ENCODE measurements at regions not wholly inside any gene's neighbourhood (a gene's known extent, or its start where the extent isn't known, plus 50 kb on each side); places are given as distances from the start of the nearest gene placed in this dataset.
A peak's percentile ranks its signal among the peaks of the same experiment; 100 is the strongest.
"Not testable (repeated sequence)": the region's sequence is repeated elsewhere in the genome, so short reads cannot be mapped to it uniquely, and the experiment has no call there.

- FAIRE-seq = no peak
- DNase-seq (ENCODE audit: insufficient read length, low spot score) = no peak
These were observed 764.2 kb downstream of the NTRK3 start for GRCh38 chr15:87492321-87492720.

GRCh38 chr15:87490666-87491065 is 765.9 kb downstream of the NTRK3 start:
- FAIRE-seq (no peak), DNase-seq (ENCODE audit: insufficient read length, low spot score) (no peak)

DNA sequence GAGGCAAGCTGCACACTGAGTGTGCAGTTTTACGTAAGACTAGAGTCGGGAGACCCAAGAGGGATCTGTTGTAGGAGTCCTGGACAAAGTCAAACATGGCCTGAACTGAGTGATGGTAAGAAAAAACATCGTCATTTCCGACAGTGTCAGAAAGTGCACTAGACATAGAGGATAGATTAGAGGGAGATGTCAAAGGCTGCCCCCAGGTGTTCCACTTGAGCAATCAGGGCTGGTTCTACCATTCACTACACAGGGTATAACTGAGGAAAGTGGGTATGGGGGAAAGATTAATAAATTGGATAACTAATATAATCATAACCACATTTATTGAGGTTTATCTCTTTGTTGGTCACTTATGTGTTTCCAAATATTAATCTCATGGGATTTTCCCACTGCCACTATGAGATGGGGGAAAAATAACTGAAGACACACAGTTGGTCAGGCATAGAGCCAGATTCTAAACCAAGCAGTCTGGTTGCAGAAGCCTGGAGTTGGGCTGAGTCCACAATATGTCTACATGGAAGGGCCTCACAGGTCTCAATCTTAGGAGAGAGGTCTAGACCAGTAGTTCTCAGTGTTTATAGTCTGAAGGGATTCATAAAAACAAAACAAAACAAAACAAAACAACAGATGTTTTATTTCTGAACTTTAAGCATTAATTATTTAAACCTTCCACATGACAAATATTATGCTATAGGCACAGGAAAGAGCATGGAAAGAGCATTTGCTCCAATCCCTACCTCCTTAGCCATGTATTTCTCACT is 766.5 kb downstream of the NTRK3 start:
- no peak for FAIRE-seq

DNA sequence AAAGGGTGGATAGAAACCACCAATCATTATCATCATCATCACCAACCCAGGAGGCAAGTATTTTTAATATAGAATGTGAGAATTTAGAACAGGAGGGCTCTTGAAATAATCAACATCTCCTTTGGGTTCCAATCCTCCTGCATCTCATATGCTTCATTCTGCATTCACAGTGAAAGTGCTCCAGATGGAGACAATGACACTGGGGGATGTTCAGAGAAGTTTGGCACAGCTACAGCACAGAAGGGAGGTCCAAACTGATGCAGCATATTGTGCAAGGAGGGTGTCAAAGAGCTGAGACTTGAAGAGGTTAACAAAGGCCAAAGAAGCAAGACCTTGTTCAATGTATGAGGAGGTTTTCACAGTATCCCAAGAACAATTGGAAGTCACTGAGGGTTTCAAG is 767.1 kb downstream of the NTRK3 start:
- FAIRE-seq (no peak), DNase-seq (ENCODE audit: insufficient read length, low spot score) (no peak)

More for the DNA sequence above, 766.5 kb downstream of the NTRK3 start:
- DNase-seq (ENCODE audit: insufficient read length, low spot score) = no peak

DNA sequence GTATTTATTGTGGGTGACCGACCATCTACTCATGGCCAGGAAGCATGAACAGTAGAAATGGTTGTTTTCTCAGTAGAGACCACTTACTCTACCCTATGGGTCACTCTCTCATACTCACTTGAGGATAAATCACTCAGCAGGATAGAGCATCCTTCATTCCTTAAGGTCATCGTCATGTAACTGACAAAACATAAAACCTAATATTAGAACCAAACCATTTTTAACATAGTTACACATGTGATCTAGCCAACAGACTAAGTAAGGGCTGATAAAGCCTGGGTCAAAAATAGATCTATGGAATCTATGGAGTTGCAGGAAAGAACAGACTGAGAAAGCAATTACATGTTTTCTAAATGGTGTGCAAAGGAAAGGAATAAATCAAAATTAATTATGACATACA is 769.1 kb downstream of the NTRK3 start:
- no peak for FAIRE-seq

GRCh38 chr15:87483468-87483867 is 773.1 kb downstream of the NTRK3 start:
- FAIRE-seq = no peak

More for the DNA sequence above, 769.1 kb downstream of the NTRK3 start:
- no peak for DNase-seq (ENCODE audit: insufficient read length, low spot score)

DNA sequence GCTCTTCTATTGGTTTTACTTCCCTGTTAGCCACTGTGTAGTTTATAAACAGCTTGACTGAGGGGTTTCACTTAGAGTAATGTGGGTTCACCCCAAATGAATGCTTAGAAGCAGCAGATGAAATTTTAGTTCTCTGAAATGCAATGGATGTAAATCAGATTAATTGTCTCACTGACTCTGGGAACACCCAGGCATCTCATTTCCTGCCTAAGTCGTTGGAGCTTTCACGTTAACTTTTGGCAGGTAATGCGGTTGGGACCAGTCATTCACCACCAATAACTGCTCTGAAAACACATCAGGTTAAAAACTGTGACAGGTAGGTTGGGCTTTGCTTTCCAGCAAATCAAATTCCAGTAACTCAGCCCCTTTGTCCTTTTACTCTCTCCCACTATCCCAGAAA is 775.4 kb downstream of the NTRK3 start:
- FAIRE-seq = no peak
- DNase-seq (ENCODE audit: insufficient read length, low spot score) = no peak

More at GRCh38 chr15:87483468-87483867, 773.1 kb downstream of the NTRK3 start:
- DNase-seq (ENCODE audit: insufficient read length, low spot score) = no peak

GRCh38 chr15:87478687-87479072 is 777.9 kb downstream of the NTRK3 start:
- FAIRE-seq (no peak), DNase-seq (ENCODE audit: insufficient read length, low spot score) (no peak)

- FAIRE-seq (no peak), DNase-seq (ENCODE audit: insufficient read length, low spot score) (peak; percentile 10)
These were observed 778.5 kb downstream of the NTRK3 start for GRCh38 chr15:87477737-87478686.

- FAIRE-seq = no peak
- DNase-seq (ENCODE audit: insufficient read length, low spot score) = no peak
These were observed 779.5 kb downstream of the NTRK3 start for GRCh38 chr15:87477026-87477425.

DNA sequence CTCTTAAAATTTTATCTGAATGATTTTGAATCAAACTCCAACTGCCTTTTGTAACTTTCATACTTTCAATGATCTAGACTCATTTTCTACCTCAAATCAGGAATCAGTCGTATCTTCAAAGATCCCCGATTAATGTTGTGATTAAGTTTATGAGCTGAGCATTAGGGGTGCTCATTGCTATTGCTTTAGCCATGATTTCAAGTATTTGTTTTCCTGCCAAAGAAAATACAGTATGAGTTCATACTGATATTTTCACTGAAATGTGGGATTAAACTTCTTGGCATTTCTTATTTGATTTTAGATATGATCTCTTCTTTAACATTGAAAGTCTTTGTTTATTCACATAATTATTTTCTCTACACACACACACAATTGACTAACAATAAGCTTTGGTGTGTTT is 785.6 kb downstream of the NTRK3 start:
- FAIRE-seq = no peak
- no peak for DNase-seq (ENCODE audit: insufficient read length, low spot score)

DNA sequence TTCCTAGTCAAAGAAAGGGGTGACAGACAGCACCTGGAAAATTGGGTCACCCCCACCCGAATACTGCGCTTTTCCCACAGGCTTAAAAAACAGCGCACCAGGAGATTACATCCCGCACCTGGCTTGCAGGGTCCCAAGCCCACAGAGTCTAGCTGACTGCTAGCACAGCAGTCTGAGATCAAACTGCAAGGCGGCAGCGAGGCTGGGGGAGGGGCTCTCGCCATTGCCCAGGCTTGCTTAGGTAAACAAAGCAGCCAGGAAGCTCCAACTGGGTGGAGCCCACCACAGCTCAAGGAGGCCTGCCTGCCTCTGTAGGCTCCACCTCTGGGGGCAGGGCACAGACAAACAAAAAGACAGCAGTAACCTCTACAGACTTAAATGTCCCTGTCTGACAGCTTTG is 792.6 kb downstream of the NTRK3 start:
- not testable (repeated sequence) for DNase-seq (ENCODE audit: insufficient read length, low spot score); FAIRE-seq

DNA sequence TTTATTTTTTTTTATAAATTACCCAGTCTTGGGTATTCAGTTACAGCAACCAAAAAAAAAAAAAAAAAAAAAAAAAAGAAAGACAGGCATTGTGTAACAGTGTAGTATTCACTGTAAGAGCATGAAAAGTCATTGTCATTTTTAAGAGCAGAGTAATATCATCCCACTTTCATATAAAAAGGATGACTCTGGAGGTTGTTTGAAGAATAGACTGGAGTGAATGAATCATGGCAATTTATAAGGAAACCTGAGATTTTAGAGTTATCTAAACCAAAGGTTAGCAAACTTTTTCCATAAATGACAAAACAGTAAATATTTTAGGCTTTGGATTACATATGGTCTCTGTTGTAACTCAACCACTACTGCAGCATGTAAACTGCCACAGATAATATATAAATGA is 794.9 kb downstream of the NTRK3 start:
- DNase-seq (ENCODE audit: insufficient read length, low spot score) (no peak), FAIRE-seq (no peak)

DNA sequence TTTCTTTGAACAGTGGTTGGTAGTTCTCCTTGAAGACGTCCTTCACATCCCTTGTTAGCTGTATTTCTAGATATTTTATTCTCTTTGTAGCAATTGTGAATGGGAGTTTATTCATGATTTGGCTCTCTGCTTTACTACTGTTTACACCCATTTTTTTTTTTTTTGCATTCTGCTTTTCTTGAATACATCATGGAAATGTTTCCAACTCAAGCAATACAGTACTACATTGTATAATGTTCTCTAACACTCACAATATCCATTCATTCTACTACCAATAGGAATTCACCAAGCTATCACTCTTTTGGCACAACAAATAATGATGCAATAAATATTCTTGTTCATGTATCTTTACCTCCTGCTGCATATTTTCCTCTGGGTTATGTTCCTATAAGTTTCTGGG is 801.7 kb downstream of the NTRK3 start:
- DNase-seq (ENCODE audit: insufficient read length, low spot score) (no peak), FAIRE-seq (no peak)

- DNase-seq (ENCODE audit: insufficient read length, low spot score) (no peak), FAIRE-seq (no peak)
These were observed 806.2 kb downstream of the NTRK3 start for GRCh38 chr15:87450314-87450713.

DNA sequence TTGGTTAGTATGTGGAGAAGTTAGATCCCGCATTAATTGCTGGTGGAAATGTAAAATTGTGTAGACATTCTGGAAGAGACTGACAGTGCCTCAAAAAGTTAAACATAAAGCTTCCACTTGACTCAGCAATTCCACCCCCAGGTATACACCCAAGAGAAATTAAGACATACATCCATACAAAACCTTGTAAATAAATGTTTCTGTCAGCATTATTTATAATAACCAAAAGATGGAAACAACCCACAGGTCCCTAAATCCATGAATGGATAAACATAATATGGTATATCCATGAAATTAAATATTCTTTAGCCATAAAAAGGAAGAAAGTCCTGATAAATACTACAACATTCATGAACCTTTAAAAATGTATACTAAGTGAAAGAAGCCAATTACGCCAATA is 817.4 kb downstream of the NTRK3 start:
- FAIRE-seq = no peak
- no peak for DNase-seq (ENCODE audit: insufficient read length, low spot score)

- DNase-seq (ENCODE audit: insufficient read length, low spot score) (no peak), FAIRE-seq (no peak)
These were observed 822.7 kb downstream of the NTRK3 start for GRCh38 chr15:87433871-87434270.

DNA sequence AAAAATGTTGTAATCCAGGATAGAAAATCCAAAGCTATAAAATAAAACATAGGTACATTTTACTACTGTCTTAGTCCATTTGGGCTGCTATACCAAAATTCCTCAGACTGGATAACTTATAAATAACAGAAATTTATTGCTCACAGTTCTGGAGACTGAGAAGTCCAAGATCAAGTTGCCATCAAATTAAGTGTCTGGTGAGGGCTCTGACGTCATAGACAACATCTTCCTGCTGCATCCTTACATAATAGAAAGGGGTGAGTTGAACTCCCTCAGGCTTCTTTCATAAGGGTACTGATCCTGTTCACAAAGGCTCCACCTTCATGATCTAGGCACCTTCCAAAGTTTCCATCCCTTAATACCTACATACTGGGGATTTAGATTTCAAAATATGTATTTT is 826.8 kb downstream of the NTRK3 start:
- DNase-seq (ENCODE audit: insufficient read length, low spot score) (no peak), FAIRE-seq (no peak)

GRCh38 chr15:87420017-87420416 is 836.5 kb downstream of the NTRK3 start:
- DNase-seq (ENCODE audit: insufficient read length, low spot score) (no peak), FAIRE-seq (no peak)

DNA sequence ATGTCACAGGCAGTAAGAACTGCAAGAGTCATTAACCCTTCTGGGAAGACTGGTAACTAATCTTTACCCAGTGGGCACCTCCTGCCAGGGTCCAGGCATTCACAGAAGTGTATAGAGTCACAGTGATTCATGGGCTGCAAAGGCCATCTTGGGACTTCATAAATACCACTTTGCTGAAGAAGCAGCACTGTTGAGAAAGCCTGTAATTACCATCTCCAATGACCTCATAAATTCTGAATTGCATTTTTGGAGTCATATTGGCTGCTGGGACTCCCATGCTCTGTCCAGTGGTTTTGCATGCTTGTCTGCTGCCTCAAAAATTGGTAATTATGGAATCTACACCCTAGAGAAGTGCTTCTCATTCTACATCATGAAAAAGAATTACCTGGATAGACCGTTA is 837.2 kb downstream of the NTRK3 start:
- DNase-seq (ENCODE audit: insufficient read length, low spot score) = no peak
- no peak for FAIRE-seq

DNA sequence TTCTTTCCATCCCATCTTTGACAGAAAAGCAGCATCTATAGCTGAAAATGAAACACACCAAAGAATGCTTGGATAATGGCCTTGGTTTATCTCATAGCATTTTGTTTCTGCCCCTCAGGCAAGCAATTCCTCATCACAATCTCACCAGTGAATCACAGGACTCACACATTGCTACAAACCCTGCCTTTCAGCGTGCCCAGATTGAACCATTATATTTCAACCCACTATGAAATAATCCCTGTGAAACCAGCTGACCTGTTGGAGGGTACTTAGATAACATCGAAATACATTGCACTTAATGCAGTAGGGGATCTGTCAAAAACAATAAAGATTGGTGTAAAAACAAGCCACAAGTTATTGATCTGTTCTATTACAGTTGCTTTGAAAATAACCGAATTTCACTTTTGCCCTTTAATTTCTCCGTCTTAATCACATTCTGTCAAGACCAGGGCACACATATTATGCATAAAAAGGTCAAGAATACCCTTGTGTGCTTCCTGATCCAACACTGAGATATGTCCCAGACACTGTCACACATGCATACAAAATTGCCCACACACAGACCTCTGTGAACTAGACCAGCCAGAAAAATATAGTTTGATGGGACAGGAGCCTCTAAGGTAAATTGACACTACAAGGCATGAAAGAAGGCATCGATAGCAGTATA is 839.8 kb downstream of the NTRK3 start:
- DNase-seq (ENCODE audit: insufficient read length, low spot score) (no peak), FAIRE-seq (no peak)
